PC-3 (cell line): ENCODE measurements at regions not wholly inside any gene's neighbourhood (a gene's known extent, or its start where the extent isn't known, plus 50 kb on each side); places are given as distances from the start of the nearest gene placed in this dataset.

Experiments used
- ATAC-seq: fragments of 200-7000 bp; cut with Tn5 transposase; 2 replicates; pipeline ENCODE4 v1.9.1; 2020; ENCODE audit warnings: mild to moderate bottlenecking, moderate library complexity
- BruUV-seq: library from RNA; stranded (reverse); fragments of 400-500 nt; replicated peaks from 2 replicates; lab custom pipeline; 2021; lab: Mats Ljungman, UMichigan
- CTCF ChIA-PET: fragments of 300-600 bp; sonication (Branson Sonifier 250); formaldehyde crosslinking; loops from one replicate; lab custom pipeline; 2022; ENCODE audit warnings: antibody characterized with exemption; lab: Charles Lee
- POLR2A ChIA-PET: fragments of 300-600 bp; sonication (Branson Sonifier 250); formaldehyde crosslinking; loops from one replicate; lab custom pipeline; 2022; ENCODE audit warnings: antibody characterized with exemption; ENCODE audit not compliant: unreplicated experiment; lab: Charles Lee
- DNase-seq: peaks from one replicate; pipeline ENCODE4 v3.0.0-alpha.2; 2015
- H2AFZ ChIP-seq: fragments of 300-600 bp; sonication (generic); 2 replicates; pipeline ENCODE4 v1.6.0; 2016; ENCODE audit warnings: antibody characterized with exemption, low read length
- H3F3A ChIP-seq: fragments of 300-600 bp; sonication (generic); one replicate; pipeline ENCODE4 v1.6.0; 2017; ENCODE audit warnings: antibody characterized with exemption, low read length, control low read depth, mild to moderate bottlenecking; ENCODE audit not compliant: unreplicated experiment
- H3K27ac ChIP-seq: fragments of 300-600 bp; sonication (generic); 2 replicates; pipeline ENCODE4 v1.5.1; 2016; ENCODE audit warnings: mild to moderate bottlenecking, low read length
- H3K27me3 ChIP-seq: fragments of 300-600 bp; sonication (generic); 2 replicates; pipeline ENCODE4 v1.6.1; 2016; ENCODE audit warnings: low read length, mixed read lengths
- H3K36me3 ChIP-seq: fragments of 300-600 bp; sonication (generic); 2 replicates; pipeline ENCODE4 v1.6.1; 2016; ENCODE audit warnings: low read depth, mixed run types, low read length, mixed read lengths
- H3K4me1 ChIP-seq: fragments of 300-600 bp; sonication (generic); 2 replicates; pipeline ENCODE4 v1.5.1; 2016; ENCODE audit warnings: low read length; ENCODE audit not compliant: insufficient read depth
- H3K4me2 ChIP-seq: fragments of 300-600 bp; sonication (generic); 2 replicates; pipeline ENCODE4 v1.6.0; 2016; ENCODE audit warnings: low read length
- H3K4me3 ChIP-seq: fragments of 300-600 bp; sonication (generic); 2 replicates; pipeline ENCODE4 v1.5.1; 2016; ENCODE audit warnings: mild to moderate bottlenecking, low read length, mixed read lengths
- H3K79me2 ChIP-seq: fragments of 300-600 bp; sonication (generic); 2 replicates; pipeline ENCODE4 v1.6.1; 2017; ENCODE audit warnings: low read length, mixed read lengths
- H3K9ac ChIP-seq: fragments of 300-600 bp; sonication (generic); 2 replicates; pipeline ENCODE4 v1.6.0; 2016; ENCODE audit warnings: mild to moderate bottlenecking, low read length
- H3K9me2 ChIP-seq: fragments of 300-600 bp; sonication (generic); replicated peaks from 2 replicates; pipeline ENCODE4 v1.6.1; 2016; ENCODE audit warnings: mixed run types, low read length, mixed read lengths
- H3K9me3 ChIP-seq: fragments of 300-600 bp; sonication (generic); 2 replicates; pipeline ENCODE4 v1.6.1; 2016; ENCODE audit warnings: low read length, mixed read lengths
- H4K20me1 ChIP-seq: fragments of 300-600 bp; sonication (generic); 2 replicates; pipeline ENCODE4 v1.6.1; 2016; ENCODE audit warnings: low read length, mixed read lengths
- CTCF ChIP-seq: fragments of 300-600 bp; sonication (generic); conservative IDR thresholded peaks from 2 replicates; pipeline ENCODE4 v1.5.1; 2017; ENCODE audit warnings: antibody characterized with exemption, low read depth, mild to moderate bottlenecking, low read length
- EZH2 ChIP-seq: fragments of 300-600 bp; sonication (generic); IDR thresholded peaks from one replicate; pipeline ENCODE4 v1.6.1; 2017; ENCODE audit warnings: antibody characterized with exemption, mild to moderate bottlenecking, low read length; ENCODE audit not compliant: unreplicated experiment
- EZH2phosphoT487 ChIP-seq: fragments of 300-600 bp; sonication (generic); IDR thresholded peaks from 2 replicates; pipeline ENCODE4 v1.6.1; 2018; ENCODE audit warnings: mild to moderate bottlenecking, antibody characterized with exemption, low read length, borderline replicate concordance
- intact Hi-C: fragments of 100-400 bp; cut with micrococcal nuclease; formaldehyde crosslinking; loops from 2 replicates; pipeline ENCODE4 v1.9.0; 2023

GRCh38 chr5:178808886-178809285 is 50.9 kb upstream of the ZNF354B start:
- H3K4me1 ChIP-seq: no peaks in the 10 kb centered on the region
- no peaks in the 10 kb centered on the region for H3K9me2 ChIP-seq
- no peaks in the 10 kb centered on the region for H4K20me1 ChIP-seq
- no peak for ATAC-seq
- BruUV-seq: no TSS peak
- H3K36me3 ChIP-seq: no peaks in the 10 kb centered on the region
- ChIA-PET POLR2A (no interaction called here), CTCF (no interaction called here)
- DNase-seq: no peak
- peaks cover 40% of the 10 kb centered on the region for H3K27me3 ChIP-seq
- no peak overlapping the region for H3K4me2 ChIP-seq
- no peak overlapping the region for H2AFZ ChIP-seq
- H3K9me3 ChIP-seq: no peaks in the 10 kb centered on the region
- intact Hi-C loops: no loop called here
- H3K27ac ChIP-seq: no peak overlapping the region
- no peaks in the 10 kb centered on the region for H3K79me2 ChIP-seq
- H3F3A ChIP-seq: no peaks in the 10 kb centered on the region
- no peak overlapping the region for H3K4me3 ChIP-seq
- H3K9ac ChIP-seq: no peak overlapping the region
- no peak for TF ChIP-seq EZH2
- no peak for TF ChIP-seq CTCF
- TF ChIP-seq EZH2phosphoT487: no peak

- H3K4me2 ChIP-seq: no peak overlapping the region
- intact Hi-C loops: no loop called here
- H3K27ac ChIP-seq: no peak overlapping the region
- POLR2A ChIA-PET: no interaction called here
- no peaks in the 10 kb centered on the region for H4K20me1 ChIP-seq
- H2AFZ ChIP-seq: no peak overlapping the region
- H3F3A ChIP-seq: no peaks in the 10 kb centered on the region
- H3K79me2 ChIP-seq: no peaks in the 10 kb centered on the region
- H3K4me3 ChIP-seq: no peak overlapping the region
- no peaks in the 10 kb centered on the region for H3K9me2 ChIP-seq
- H3K36me3 ChIP-seq: no peaks in the 10 kb centered on the region
- no peaks in the 10 kb centered on the region for H3K9me3 ChIP-seq
- TF ChIP-seq EZH2phosphoT487 (no peak), CTCF (no peak), EZH2 (no peak)
- H3K4me1 ChIP-seq: no peaks in the 10 kb centered on the region
- peaks cover 21% of the 10 kb centered on the region for H3K27me3 ChIP-seq
- ATAC-seq (no peak), DNase-seq (no peak)
- CTCF ChIA-PET: no interaction called here
- no TSS peak for BruUV-seq
- no peak overlapping the region for H3K9ac ChIP-seq
Measured at GRCh38 chr5:178801021-178801420, 58.7 kb upstream of the ZNF354B start.

- Histone ChIP-seq H4K20me1 (no peaks in the 10 kb centered on the region), H2AFZ (no peak overlapping the region), H3K4me2 (no peak overlapping the region), H3K79me2 (no peaks in the 10 kb centered on the region), H3K27me3 (peaks cover 21% of the 10 kb centered on the region), H3K4me1 (no peaks in the 10 kb centered on the region), H3K9me3 (no peaks in the 10 kb centered on the region), H3K4me3 (no peak overlapping the region), H3K27ac (no peak overlapping the region), H3F3A (no peaks in the 10 kb centered on the region), H3K36me3 (no peaks in the 10 kb centered on the region), H3K9me2 (no peaks in the 10 kb centered on the region), H3K9ac (no peak overlapping the region)
- ATAC-seq (no peak), DNase-seq (no peak)
- intact Hi-C loops: no loop called here
- ChIA-PET POLR2A (no interaction called here), CTCF (no interaction called here)
- BruUV-seq: no TSS peak
- no peak for TF ChIP-seq EZH2
- TF ChIP-seq CTCF: no peak
Measured at GRCh38 chr5:178797546-178798440, 62.0 kb upstream of the ZNF354B start.
